ENCODE measurements at regions not wholly inside any gene's neighbourhood (a gene's known extent, or its start where the extent isn't known, plus 50 kb on each side); places are given as distances from the start of the nearest gene placed in this dataset.

GRCh38 chr1:25011943-25012638, 82.0 kb upstream of the RUNX3 start (continued):
- TF ChIP-seq TEF (CRISPR knock-in tag; IDR thresholded peaks at IDR 0.05) (no peak), MAFK (conservative IDR thresholded peaks at IDR 0.05 in 1 of 2, IDR thresholded peaks at IDR 0.05 in 1 of 2; ENCODE audit: low read length in 2 of 2) (peak; percentile 21 to 31; a peak in 1 of 4 replicates), STAT6 (CRISPR knock-in tag; IDR thresholded peaks at IDR 0.05; ENCODE audit: borderline replicate concordance) (no peak), ETV5 (CRISPR knock-in tag; IDR thresholded peaks at IDR 0.05; ENCODE audit: borderline replicate concordance) (peak; percentile 22; the same call in 1 of the 2 replicates), CEBPG (CRISPR knock-in tag; IDR thresholded peaks at IDR 0.05) (0 out of 2 replicates have a peak, but pooled peaks have one; percentile 53), FOXA3 (CRISPR knock-in tag; IDR thresholded peaks at IDR 0.05) (peak; percentile 49), RXRA (CRISPR knock-in tag; IDR thresholded peaks at IDR 0.05) (peak; percentile 28; the same call in 1 of the 2 replicates), ZNF12 (CRISPR knock-in tag; IDR thresholded peaks at IDR 0.05) (peak; percentile 68; the same call in 1 of the 2 replicates), FOXA1 (IDR thresholded peaks at IDR 0.05) (no peak), FOXA1 (CRISPR knock-in tag; IDR thresholded peaks at IDR 0.05) (peak; percentile 37; the same call in 1 of the 2 replicates), GATAD2A (CRISPR knock-in tag; IDR thresholded peaks at IDR 0.05) (peak; percentile 53; the same call in 1 of the 2 replicates)

GRCh38 chr1:25011275-25011674, 81.2 kb upstream of the RUNX3 start:
- Histone ChIP-seq H3K79me2 (ENCODE audit: insufficient read depth, low read length) (no peaks in the 10 kb centered on the region), H3K4me2 (ENCODE audit: low read depth, low read length) (no peak overlapping the region), H3K4me1 (ENCODE audit: insufficient read depth, low read length) (peaks cover 34% of the 10 kb centered on the region), H3K27ac (ENCODE audit: extremely low read length, insufficient read depth, low read length) (no peak overlapping the region), H3K4me3 (replicated peaks in 1 of 3; ENCODE audit: insufficient read depth in 1 of 3, low read depth in 2 of 3, low read length in 3 of 3) (no peak overlapping the region), H3K27me3 (ENCODE audit: control insufficient read depth in 1 of 2, insufficient read depth in 2 of 2, low read length in 2 of 2) (peaks cover 5 to 42% of the 10 kb centered on the region in 2 experiments; a peak in 3 of 5 replicates), H3K9me3 (ENCODE audit: low read length) (no peaks in the 10 kb centered on the region), H3K9ac (ENCODE audit: insufficient read depth, low read depth, low read length) (no peak overlapping the region), H3K36me3 (replicated peaks in 1 of 2; ENCODE audit: control insufficient read depth in 1 of 2, insufficient read depth in 2 of 2, low read length in 2 of 2) (no peaks in the 10 kb centered on the region), H4K20me1 (ENCODE audit: insufficient read depth, low read length) (no peaks in the 10 kb centered on the region), H2AFZ (ENCODE audit: low read length) (no peak overlapping the region)
- intact Hi-C loops (cut with micrococcal nuclease; ENCODE audit: unreplicated experiment) (no loop called here), in situ Hi-C loops (cut with HindIII; ENCODE audit: extremely low pct_ligation_motif_present, low pct_unique_long_range_greater_than_20kb) (no loop called here)
- POLR2A ChIA-PET, result no interaction called here
- ATAC-seq, result no peak
- CTCF ChIA-PET (ENCODE audit: low intra/inter-chr PET ratio, low total read pairs), result no interaction called here
- no peak for FAIRE-seq
- WGBS (ENCODE audit: low lambda C conversion rate), result 38% methylated on average over 4 of the region's 4 CpGs
- no TSS peak for BruUV-seq (replicated peaks)
- no peak for DNase-seq (ENCODE audit: low spot score)
- TF ChIP-seq ATF3 (CRISPR knock-in tag; IDR thresholded peaks at IDR 0.05), result no peak
- no peak for TF ChIP-seq MXD4 (CRISPR knock-in tag; IDR thresholded peaks at IDR 0.05)
- no peak for TF ChIP-seq ZNF646 (CRISPR knock-in tag; IDR thresholded peaks at IDR 0.05)
- no peak for TF ChIP-seq ISX (CRISPR knock-in tag; conservative IDR thresholded peaks at IDR 0.05)

All from HepG2 (cell line).